HEK293 (cell line): ENCODE measurements at regions not wholly inside any gene's neighbourhood (a gene's known extent, or its start where the extent isn't known, plus 50 kb on each side); places are given as distances from the start of the nearest gene placed in this dataset.

Experiments used
- CTCF ChIA-PET: fragments of 350-600 bp; formaldehyde crosslinking; extraction: SDS; loops from one replicate; lab custom pipeline; 2021; ENCODE audit warnings: antibody characterized with exemption; lab: Yijun Ruan, JAX
- POLR2A ChIA-PET: fragments of 300-600 bp; formaldehyde crosslinking; extraction: SDS; loops from one replicate; lab custom pipeline; 2020; ENCODE audit warnings: antibody characterized with exemption, inconsistent platforms; lab: Yijun Ruan, JAX
- H3K27ac ChIP-seq: fragments of 200-500 bp; sonication (Bioruptor generic); 2 replicates; pipeline ENCODE4 v1.5.1; 2014; ENCODE audit warnings: low read depth, low read length, control low read depth, inconsistent platforms; ENCODE audit errors: extremely low read depth
- H3K36me3 ChIP-seq, 2 experiments: fragments of 200-500 bp in 1 of 2; sonication (Bioruptor generic) in 1 of 2; 1 replicate in 1 of 2; 2 replicates in 1 of 2; pipeline ENCODE4 v1.5.1; 2014 to 2017; ENCODE audit warnings: inconsistent platforms in 2 of 2, low read length in 2 of 2; ENCODE audit not compliant: control insufficient read depth in 2 of 2, insufficient read depth in 1 of 2
- H3K4me1 ChIP-seq: fragments of 200-500 bp; sonication (Bioruptor generic); 2 replicates; pipeline ENCODE4 v1.5.1; 2014; ENCODE audit warnings: mild to moderate bottlenecking, low read length, inconsistent platforms; ENCODE audit not compliant: control insufficient read depth, insufficient read depth
- H3K4me3 ChIP-seq: 2 replicates; pipeline ENCODE4 v1.5.1; 2011; ENCODE audit warnings: low read depth, mild to moderate bottlenecking, control low read depth, low read length, moderate library complexity
- H3K9me3 ChIP-seq: fragments of 200-500 bp; sonication (Bioruptor generic); 2 replicates; pipeline ENCODE4 v1.5.1; 2014; ENCODE audit warnings: low read depth, low read length, inconsistent platforms; ENCODE audit not compliant: control insufficient read depth, insufficient read depth
- AEBP2 ChIP-seq: fragments of 450-650 bp; formaldehyde crosslinking; IDR thresholded peaks from 2 replicates; pipeline ENCODE4 v1.5.1; 2016; ENCODE audit warnings: missing biosample characterization, missing genetic modification characterization, borderline replicate concordance
- BCL11B ChIP-seq: fragments of 450-650 bp; formaldehyde crosslinking; IDR thresholded peaks from 2 replicates; pipeline ENCODE4 v1.5.1; 2016; ENCODE audit warnings: low read depth, missing biosample characterization, missing genetic modification characterization
- GLIS1 ChIP-seq: fragments of 450-650 bp; formaldehyde crosslinking; IDR thresholded peaks from 2 replicates; pipeline ENCODE4 v1.5.1; 2016; ENCODE audit warnings: missing biosample characterization, missing genetic modification characterization
- MEIS1 ChIP-seq: sonication (generic); formaldehyde crosslinking; IDR thresholded peaks from 2 replicates; pipeline ENCODE4 v1.8.1; 2022; ENCODE audit warnings: missing genetic modification reagents, mild to moderate bottlenecking, borderline replicate concordance
- SP2 ChIP-seq: fragments of 450-650 bp; formaldehyde crosslinking; IDR thresholded peaks from 2 replicates; pipeline ENCODE4 v1.5.1; 2016; ENCODE audit warnings: missing biosample characterization, missing genetic modification characterization
- TRIM28 ChIP-seq: IDR thresholded peaks from 2 replicates; pipeline ENCODE4 v1.6.1; 2011; ENCODE audit warnings: low read length, control low read depth, borderline replicate concordance
- ZBTB44 ChIP-seq: fragments of 450-650 bp; IDR thresholded peaks from 2 replicates; pipeline ENCODE4 v1.5.1; 2018; ENCODE audit warnings: missing biosample characterization, mild to moderate bottlenecking, missing genetic modification characterization
- ZBTB6 ChIP-seq: fragments of 450-650 bp; formaldehyde crosslinking; IDR thresholded peaks from 2 replicates; pipeline ENCODE4 v1.5.1; 2017; ENCODE audit warnings: missing biosample characterization, missing genetic modification characterization
- ZBTB7A ChIP-seq: fragments of 450-650 bp; formaldehyde crosslinking; IDR thresholded peaks from 2 replicates; pipeline ENCODE4 v1.5.1; 2016; ENCODE audit warnings: low read depth, missing biosample characterization, missing genetic modification characterization
- ZFP41 ChIP-seq: fragments of 450-650 bp; formaldehyde crosslinking; IDR thresholded peaks from 2 replicates; pipeline ENCODE4 v1.5.1; 2016; ENCODE audit warnings: missing biosample characterization, missing genetic modification characterization, borderline replicate concordance
- ZNF274 ChIP-seq, 2 experiments: fragments of 200-500 bp in 1 of 2; fragments of 450-650 bp in 1 of 2; sonication (Bioruptor generic) in 1 of 2; formaldehyde crosslinking in 1 of 2; IDR thresholded peaks; 2 replicates each; pipeline versions ENCODE4 v1.5.1 to v1.6.1; 2014 to 2016; ENCODE audit warnings: borderline replicate concordance in 1 of 2, inconsistent platforms in 1 of 2, low read length in 1 of 2, missing biosample characterization in 1 of 2, missing genetic modification characterization in 1 of 2
- ZNF302 ChIP-seq: fragments of 450-650 bp; formaldehyde crosslinking; IDR thresholded peaks from 2 replicates; pipeline ENCODE4 v1.5.1; 2016; ENCODE audit warnings: missing biosample characterization, missing genetic modification characterization, low read depth
- ZNF354C ChIP-seq: fragments of 450-650 bp; formaldehyde crosslinking; IDR thresholded peaks from 2 replicates; pipeline ENCODE4 v1.5.1; 2016; ENCODE audit warnings: missing biosample characterization, missing genetic modification characterization, low read depth, borderline replicate concordance
- ZNF362 ChIP-seq: fragments of 450-650 bp; formaldehyde crosslinking; IDR thresholded peaks from 2 replicates; pipeline ENCODE4 v1.5.1; 2016; ENCODE audit warnings: missing biosample characterization, missing genetic modification characterization
- ZNF423 ChIP-seq: fragments of 450-650 bp; formaldehyde crosslinking; IDR thresholded peaks from 2 replicates; pipeline ENCODE4 v1.5.1; 2016; ENCODE audit warnings: missing biosample characterization, missing genetic modification characterization
- ZNF558 ChIP-seq: fragments of 450-650 bp; formaldehyde crosslinking; IDR thresholded peaks from 2 replicates; pipeline ENCODE4 v1.5.1; 2016; ENCODE audit warnings: missing biosample characterization, missing genetic modification characterization
- ZNF600 ChIP-seq: fragments of 450-650 bp; formaldehyde crosslinking; IDR thresholded peaks from 2 replicates; pipeline ENCODE4 v1.5.1; 2016; ENCODE audit warnings: missing biosample characterization, missing genetic modification characterization
- ZSCAN23 ChIP-seq: fragments of 450-650 bp; formaldehyde crosslinking; IDR thresholded peaks from 2 replicates; pipeline ENCODE4 v1.5.1; 2016; ENCODE audit warnings: missing biosample characterization, missing genetic modification characterization
- ZXDB ChIP-seq: fragments of 450-650 bp; formaldehyde crosslinking; IDR thresholded peaks from 2 replicates; pipeline ENCODE4 v1.5.1; 2016; ENCODE audit warnings: missing biosample characterization, missing genetic modification characterization

- TF ChIP-seq ZNF354C (tag by site-specific recombination): no peak
- no peak for TF ChIP-seq MEIS1 (CRISPR knock-in tag)
- TF ChIP-seq ZNF423 (tag by site-specific recombination): no peak
- no peak for TF ChIP-seq ZBTB7A (tag by site-specific recombination)
- TF ChIP-seq ZBTB6 (tag by site-specific recombination): no peak
- no peak for TF ChIP-seq ZNF274 (IDR thresholded peaks at IDR 0.05; ENCODE audit: low read length)
- TF ChIP-seq ZNF274 (tag by site-specific recombination; IDR thresholded peaks at IDR 0.05; ENCODE audit: borderline replicate concordance): no peak
Measured at GRCh38 chr14:40784860-40785259, 821.8 kb upstream of the LRFN5 start (continued).

- no peak overlapping the region for H3K27ac ChIP-seq
- TF ChIP-seq GLIS1 (tag by site-specific recombination) (no peak), ZNF302 (tag by site-specific recombination) (no peak), SP2 (tag by site-specific recombination) (no peak)
- no peaks in the 10 kb centered on the region for H3K4me1 ChIP-seq
- H3K9me3 ChIP-seq: no peaks in the 10 kb centered on the region
- H3K36me3 ChIP-seq: no peaks in the 10 kb centered on the region
- POLR2A ChIA-PET: no interaction called here
- H3K4me3 ChIP-seq: no peak overlapping the region
- CTCF ChIA-PET: no interaction called here
Measured at GRCh38 chr14:40762685-40763084, 844.0 kb upstream of the LRFN5 start.

GRCh38 chr14:40762177-40762576 lies 844.5 kb upstream of the LRFN5 start:
- Histone ChIP-seq H3K27ac (no peak overlapping the region), H3K36me3 (no peaks in the 10 kb centered on the region), H3K9me3 (no peaks in the 10 kb centered on the region), H3K4me3 (no peak overlapping the region), H3K4me1 (no peaks in the 10 kb centered on the region)
- ChIA-PET CTCF (no interaction called here), POLR2A (no interaction called here)
- TF ChIP-seq BCL11B (tag by site-specific recombination) (no peak), ZNF558 (no peak), ZXDB (tag by site-specific recombination) (no peak), TRIM28 (no peak), ZNF600 (tag by site-specific recombination) (no peak), ZBTB44 (tag by site-specific recombination) (no peak), ZFP41 (no peak), ZNF362 (tag by site-specific recombination) (no peak), ZBTB6 (tag by site-specific recombination) (no peak), AEBP2 (no peak), ZSCAN23 (no peak)
